ENCODE measurements at regions not wholly inside any gene's neighbourhood (a gene's known extent, or its start where the extent isn't known, plus 50 kb on each side); places are given as distances from the start of the nearest gene placed in this dataset.

DNA sequence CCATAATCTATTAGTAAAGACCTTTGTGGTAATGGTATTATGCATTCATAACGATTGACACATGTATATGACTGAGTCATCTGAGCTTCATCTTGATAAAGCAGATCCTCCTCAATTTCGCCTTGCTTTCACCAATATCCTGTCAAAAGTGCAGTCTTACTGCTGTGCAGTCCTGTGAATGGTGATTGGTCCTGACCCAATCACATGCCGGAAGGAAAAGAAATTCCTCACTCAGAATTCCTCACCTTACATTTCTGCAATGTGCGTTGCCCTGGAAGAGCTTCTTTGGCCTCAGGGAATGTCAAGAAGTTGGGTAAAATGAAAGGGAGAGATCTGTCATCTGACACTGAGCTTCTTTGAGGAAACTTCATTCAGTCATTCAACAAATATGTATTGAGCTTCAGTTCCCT lies 121.0 kb upstream of the TSPAN2 start:
- no peak for TF ChIP-seq CTCF (IDR thresholded peaks at IDR 0.05)
- no peak for TF ChIP-seq POLR2A (IDR thresholded peaks at IDR 0.05)

Measured in uterus (tissue), 2 donors.